HG03108 (cell line): ENCODE measurements at regions not wholly inside any gene's neighbourhood (a gene's known extent, or its start where the extent isn't known, plus 50 kb on each side); places are given as distances from the start of the nearest gene placed in this dataset.

Experiments
- ATAC-seq: cut with Tn5 transposase; IDR thresholded peaks from one replicate; pipeline ENCODE4 v1.9.1; 2021; ENCODE audit warnings: moderate library complexity; ENCODE audit not compliant: unreplicated experiment

DNA sequence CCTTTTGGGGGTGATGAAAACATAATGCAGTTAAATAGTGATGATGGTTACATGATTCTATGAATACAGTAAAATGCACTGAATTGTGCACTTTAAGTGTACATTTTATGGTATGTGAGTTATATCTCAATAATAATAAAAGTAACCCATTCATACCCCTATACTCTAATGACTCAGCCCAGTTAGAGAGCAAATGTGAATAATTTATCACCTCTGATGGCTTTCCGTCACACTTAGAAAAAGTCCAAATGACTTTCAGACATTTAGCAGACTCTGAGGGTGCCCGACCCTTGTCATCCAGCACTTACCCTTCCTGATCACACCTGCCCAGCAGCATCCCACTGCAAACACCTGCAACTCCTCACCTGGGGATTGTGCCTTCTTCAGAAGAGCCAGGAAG, 148.1 kb upstream of the MAF start:
- no peak for ATAC-seq

DNA sequence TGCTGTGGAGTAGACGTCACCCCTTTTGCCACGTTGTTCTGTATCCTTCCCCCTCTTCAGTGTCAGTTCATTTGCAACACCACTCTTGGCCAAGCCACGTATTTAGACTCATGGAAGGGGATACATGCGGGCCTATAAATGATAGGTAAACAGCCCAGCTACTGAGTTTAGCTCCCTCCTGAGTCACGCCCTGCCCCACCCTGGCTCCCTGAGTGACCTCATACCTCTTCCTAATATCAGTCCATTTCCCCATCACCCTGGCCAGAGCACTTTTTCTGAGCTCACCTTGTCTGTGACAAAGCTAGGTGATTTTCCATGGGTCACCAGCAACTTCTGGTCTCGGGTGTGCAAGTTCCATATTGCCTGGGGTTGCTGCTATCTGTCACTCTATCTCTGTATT, 147.2 kb upstream of the MAF start:
- no peak for ATAC-seq

DNA sequence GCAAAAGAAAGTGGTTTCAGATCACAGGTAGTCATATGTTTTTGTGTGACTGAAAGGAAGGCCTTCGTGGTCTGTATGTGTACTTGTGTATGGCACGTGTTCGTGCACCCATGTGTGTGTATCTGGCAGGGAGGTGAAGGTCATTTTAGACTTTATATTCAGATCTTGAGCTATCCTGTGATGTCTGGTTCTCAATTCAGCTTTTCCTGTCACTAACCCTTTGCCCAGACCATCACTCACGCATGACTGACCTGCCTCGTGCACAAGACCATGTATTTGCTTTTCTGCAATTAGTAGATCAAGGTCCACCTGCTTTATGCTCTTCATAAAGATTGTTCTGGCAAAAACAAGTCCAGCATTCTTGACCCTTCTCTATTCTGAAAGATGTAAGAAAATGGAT, 139.7 kb upstream of the MAF start:
- no peak for ATAC-seq

- ATAC-seq = no peak
These were observed 134.7 kb upstream of the MAF start for GRCh38 chr16:79735271-79735670.

DNA sequence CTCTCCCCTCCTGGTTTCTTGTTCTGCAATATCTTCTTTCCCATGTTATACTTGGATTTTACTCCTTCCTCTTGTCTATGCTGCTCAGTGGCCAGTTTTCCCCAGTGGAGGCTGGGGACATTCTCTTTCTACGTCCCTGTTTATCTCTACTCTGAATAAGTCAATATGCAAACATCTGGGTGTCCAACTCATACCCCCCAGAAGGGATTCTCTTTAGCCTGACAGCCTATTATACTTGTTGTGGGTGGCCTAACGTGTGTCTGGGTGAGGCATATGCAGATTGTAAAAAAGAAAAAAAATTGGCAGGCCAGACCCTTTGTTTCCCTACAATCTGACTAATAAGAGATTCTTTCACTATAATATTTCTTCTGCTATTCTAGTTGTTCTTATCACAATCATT, 134.2 kb upstream of the MAF start:
- ATAC-seq = no peak

DNA sequence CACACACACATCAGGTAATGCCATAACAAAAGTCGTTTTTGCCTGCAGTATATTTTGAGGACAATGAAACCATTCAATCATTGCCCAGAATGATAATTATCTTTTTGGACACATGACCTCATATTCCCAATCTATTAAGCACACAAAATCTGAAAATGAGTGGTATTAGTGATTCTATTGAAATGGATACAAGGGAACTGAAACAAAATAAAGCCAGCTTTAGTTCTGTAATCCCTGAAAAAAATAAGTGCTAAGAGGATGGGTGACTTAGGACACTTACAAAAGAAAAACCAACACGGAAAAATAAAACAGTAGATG, 128.3 kb upstream of the MAF start:
- no peak for ATAC-seq

DNA sequence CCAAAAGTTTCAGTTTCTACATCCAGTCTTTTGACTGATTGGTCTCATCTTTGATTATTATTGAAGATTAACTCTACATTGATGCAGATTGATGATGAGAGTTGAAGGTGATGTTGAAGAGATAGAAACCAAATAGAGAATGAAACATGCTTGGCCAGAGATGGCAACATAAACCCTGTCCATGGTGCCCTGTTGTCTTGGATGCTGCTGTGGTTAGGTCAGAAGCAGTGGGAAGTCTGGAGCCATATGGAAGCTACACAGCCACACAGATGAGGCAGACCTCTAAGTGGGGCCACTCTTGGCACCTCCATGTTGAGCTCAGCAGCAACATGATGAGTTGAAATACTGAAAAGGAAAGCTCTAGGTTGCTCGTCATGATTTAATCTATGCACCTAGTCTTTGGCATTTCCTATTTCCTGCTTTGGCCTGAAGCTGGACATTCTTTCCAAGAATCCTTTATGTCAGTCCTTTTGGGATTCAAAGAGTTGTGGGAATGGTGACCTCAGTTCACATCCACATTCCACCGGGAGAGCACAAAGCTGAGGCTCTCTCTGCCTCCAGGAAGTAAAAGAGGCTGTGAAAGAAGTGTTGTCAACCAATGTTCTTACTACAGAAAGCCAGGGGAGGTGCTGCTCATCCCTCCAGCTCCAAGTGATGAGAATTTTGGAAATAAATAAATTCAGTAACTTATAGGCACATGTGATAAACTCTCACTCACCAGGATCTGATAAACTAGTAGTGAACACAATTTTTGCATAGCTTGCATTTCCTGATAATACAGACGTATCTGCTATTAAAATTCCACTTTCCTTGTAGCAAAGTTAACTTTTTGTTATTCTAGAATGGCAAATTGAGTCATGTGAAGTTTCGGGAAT, 127.7 kb upstream of the MAF start:
- ATAC-seq = no peak

DNA sequence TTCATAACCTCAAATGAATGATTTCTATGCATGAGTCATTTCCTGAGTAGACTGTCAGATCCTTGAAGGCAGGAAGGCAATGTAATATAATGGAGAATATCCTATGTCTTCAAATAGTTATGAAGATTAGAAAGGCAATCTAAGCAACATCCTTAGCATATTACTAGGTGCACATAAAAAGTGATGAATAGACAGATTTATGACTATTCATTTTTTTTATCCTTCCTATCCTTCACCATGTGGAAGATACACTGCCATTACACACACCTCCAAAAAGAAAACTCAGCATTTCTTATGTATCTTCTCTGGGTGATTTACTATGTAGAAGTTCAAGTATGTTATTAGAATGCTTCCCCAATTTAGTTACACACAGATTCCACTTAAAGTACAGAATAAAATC, 126.4 kb upstream of the MAF start:
- ATAC-seq = no peak

- ATAC-seq = no peak
These were observed 124.5 kb upstream of the MAF start for GRCh38 chr16:79725051-79725450.

DNA sequence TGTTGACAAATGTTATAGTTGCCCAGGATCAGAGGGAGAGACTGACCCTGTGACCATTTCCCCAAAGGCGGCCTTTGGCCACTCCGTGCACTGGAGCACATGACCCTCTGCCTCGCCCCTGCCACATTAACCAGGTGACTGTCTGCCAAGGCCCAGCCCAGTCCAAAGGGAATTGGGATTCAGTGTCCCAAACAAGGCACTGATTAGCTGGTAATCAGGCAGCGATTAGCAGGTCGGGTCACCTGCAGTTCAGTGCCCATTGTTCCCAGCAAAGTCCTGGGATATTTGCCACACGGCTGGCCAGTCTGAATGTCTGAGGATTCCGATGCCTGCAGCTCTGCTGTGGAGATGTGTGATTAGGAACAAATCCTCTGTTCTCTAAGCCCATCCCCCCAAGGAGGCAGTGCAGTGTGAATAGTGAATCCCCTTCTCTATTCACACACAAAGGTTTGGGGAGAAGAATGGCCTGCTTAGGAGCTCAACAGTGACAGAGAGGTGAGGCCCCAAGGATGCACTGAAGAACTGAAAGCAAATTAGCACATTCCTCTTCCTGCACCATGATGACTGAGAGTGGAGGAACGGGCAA, 123.1 kb upstream of the MAF start:
- no peak for ATAC-seq

- ATAC-seq = no peak
These were observed 120.7 kb upstream of the MAF start for GRCh38 chr16:79721270-79721669.

DNA sequence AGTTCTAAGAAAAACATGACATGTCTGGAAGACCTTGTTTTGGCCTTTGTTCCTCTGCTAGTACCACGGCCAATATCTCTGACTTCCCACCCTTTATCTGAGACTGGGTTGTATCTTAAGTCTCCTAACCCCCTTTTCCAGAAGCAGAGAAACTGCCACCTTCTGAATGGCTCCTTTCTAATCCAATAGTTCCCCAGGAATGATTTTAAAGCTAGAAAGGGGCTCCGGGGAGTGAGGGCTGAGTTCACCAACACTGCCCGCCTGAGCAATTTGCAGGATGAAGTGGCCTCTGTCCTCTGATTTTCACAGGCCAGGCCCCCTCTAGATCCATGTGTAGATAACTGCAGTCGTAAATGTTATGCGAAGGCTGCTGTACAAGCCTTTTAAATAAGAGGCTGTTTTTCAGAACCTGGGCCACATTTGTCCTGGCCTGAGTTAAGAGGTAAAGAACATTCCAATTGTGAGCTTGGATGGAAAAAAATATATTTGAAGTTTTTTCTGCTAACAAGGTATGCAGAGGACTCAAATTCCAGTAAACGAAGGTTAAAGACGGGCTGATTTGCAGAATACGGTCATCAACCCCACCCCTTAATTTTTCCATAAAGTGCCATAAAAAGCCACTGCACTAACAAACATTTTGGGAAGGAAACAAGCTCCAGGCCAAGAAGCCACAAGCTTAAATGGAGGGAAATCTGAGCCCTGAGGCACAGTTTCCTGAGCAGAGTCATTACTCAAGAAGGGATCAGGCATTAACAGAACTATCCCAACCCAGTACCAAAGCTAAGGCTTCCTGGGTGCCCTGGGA, 117.0 kb upstream of the MAF start:
- no peak for ATAC-seq

GRCh38 chr16:79716645-79717332, 116.3 kb upstream of the MAF start:
- ATAC-seq = no peak

DNA sequence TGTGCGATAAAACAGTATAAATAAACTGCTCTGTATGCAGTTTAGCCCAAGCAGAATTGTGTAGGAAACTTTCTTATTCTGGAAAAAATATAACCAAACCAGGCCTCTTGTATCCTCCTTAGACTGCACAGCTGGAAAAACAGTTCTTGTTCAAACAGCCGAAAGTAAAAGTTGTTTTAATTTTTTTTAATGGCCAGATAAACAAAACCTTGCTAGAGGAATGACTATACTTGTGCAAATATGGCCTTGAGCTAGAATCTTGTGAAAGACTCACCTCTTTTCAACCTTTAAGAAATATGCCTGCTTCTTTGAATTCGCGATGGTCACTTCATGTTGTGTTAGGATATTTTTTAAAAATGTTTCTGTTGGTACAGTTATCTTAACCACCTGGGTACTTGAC, 114.5 kb upstream of the MAF start:
- no peak for ATAC-seq

- ATAC-seq = no peak
These were observed 113.9 kb upstream of the MAF start for GRCh38 chr16:79714440-79714839.

DNA sequence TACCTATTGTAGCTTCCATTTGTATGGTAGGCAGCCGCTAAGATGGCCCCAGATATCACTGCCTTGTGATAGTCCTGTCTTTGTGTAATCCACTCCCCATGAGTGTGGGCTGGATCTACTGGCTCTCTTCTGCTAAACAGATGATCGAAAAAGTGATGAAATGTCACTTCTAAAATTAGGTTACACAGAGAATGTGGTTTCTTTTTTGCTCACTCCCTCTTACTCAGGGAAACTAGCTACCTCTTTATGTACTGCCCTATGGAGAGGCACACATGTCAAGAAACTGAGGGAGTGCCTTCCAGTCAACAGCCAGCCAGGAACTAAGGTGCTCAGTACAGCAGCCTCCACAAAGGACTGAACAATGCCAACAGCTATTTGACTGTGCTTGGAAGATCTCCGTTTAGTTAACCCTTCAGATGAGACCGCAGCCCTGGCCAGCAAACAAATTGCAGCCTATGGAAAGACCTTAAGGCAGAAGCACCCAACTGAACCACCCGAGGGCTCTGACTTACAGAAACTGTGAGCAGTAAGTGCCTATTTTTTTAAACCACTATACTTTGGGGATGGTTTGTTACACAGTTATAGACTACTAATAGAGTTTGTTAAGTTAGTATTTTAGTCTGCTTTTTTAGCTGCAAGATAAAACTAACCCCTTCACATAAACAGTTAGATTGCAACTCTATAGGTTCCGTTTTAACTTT, 113.2 kb upstream of the MAF start:
- no peak for ATAC-seq

DNA sequence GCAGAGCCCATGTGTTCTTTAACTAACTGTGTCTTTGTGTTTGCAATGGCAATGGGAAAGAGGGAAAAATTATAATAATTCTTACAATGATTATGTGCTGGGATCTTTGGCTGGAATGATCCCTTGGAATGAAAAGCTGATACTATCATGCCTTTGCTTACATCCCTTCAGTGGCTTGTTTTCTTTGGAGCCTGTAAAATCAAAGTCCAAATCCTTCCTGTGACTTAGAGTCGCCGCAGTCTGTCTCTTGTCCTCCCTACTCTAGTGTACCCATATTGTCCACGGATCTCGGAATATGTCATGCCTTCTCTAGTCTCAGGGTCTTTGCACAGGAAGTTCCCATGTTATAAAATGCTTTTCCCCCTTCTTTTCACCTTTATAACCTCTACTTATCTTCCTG, 111.7 kb upstream of the MAF start:
- no peak for ATAC-seq

DNA sequence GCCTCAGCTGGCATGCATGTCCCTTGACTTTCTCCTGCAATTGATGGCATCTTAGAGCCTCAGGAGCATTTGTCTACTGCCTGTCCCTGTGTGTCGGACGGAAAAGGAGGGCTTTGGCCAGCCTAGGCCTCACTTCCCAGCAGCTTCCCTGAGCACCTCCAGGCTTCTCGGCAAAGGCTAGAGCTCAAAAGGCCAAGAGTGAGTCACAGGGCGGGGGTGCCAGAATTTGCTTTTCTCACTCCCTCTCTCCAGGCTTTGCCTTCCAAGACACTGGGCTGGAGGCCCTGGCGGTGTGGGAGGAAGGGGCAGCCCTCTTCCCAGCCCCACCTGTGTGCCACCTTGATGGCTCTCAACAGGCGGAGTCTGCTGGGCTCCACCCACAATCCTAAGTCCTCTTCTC, 107.3 kb upstream of the MAF start:
- ATAC-seq = no peak

GRCh38 chr16:79703066-79703465, 102.5 kb upstream of the MAF start:
- no peak for ATAC-seq

- no peak for ATAC-seq
These were observed 97.8 kb upstream of the MAF start for GRCh38 chr16:79698341-79698753.

DNA sequence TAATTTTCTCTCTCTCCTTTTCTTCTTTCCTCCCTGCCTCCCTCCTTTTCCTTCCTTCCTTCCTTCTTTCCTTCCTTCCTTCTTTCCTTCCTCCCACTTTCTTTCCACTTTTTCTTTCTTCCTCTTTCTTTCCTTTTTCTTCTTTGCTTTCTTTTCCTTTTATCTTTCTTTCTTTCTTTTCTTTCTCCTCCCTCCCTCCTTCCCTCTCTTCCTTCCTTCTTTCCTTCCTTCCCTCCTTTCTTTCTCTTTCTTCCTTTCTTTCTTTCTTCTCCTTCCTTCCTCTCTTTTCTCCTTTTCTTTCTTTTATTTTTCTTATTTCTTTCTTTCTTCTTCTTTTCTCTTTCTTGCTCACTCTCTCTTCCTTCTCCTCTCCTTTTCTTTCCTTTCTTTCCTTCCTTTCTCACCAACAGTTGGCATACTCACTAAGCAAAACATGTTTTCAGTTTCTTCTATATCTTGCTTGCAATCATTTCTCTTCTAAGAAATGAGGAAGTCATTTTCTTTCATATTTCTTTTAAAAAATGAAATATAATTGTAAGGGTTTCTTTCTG, 97.1 kb upstream of the MAF start:
- ATAC-seq = no peak
